ACC112 (cell line): ENCODE measurements at regions not wholly inside any gene's neighbourhood (a gene's known extent, or its start where the extent isn't known, plus 50 kb on each side); places are given as distances from the start of the nearest gene placed in this dataset.

ENCODE experiments used
- H2AFZ ChIP-seq: fragments of 200-600 bp; sonication (generic); one replicate; pipeline ENCODE4 v1.6.0; 2017; ENCODE audit warnings: antibody characterized with exemption, low read length; ENCODE audit not compliant: unreplicated experiment
- H3K27ac ChIP-seq: fragments of 200-600 bp; sonication (generic); 2 replicates; pipeline ENCODE4 v1.5.1; 2014; ENCODE audit warnings: low read depth, mild to moderate bottlenecking, antibody characterized with exemption, low read length, moderate library complexity
- H3K27me3 ChIP-seq: fragments of 200-600 bp; sonication (generic); 2 replicates; pipeline ENCODE4 v1.6.1; 2014; ENCODE audit warnings: mild to moderate bottlenecking, antibody characterized with exemption, low read length, moderate library complexity, mixed read lengths; ENCODE audit not compliant: insufficient read depth
- H3K36me3 ChIP-seq: fragments of 200-600 bp; sonication (generic); 2 replicates; pipeline ENCODE4 v1.6.1; 2016; ENCODE audit warnings: mild to moderate bottlenecking, antibody characterized with exemption, low read length, moderate library complexity, mixed read lengths; ENCODE audit not compliant: insufficient read depth
- H3K4me1 ChIP-seq: fragments of 200-600 bp; sonication (generic); one replicate; pipeline ENCODE4 v1.6.1; 2016; ENCODE audit warnings: low read length, mixed read lengths; ENCODE audit not compliant: insufficient read depth, unreplicated experiment, control insufficient read depth
- H3K4me3 ChIP-seq: fragments of 200-600 bp; sonication (generic); 2 replicates; pipeline ENCODE4 v1.5.1; 2014; ENCODE audit warnings: mild to moderate bottlenecking, low read depth, low read length
- H3K79me2 ChIP-seq: fragments of 200-600 bp; sonication (generic); one replicate; pipeline ENCODE4 v1.6.0; 2016; ENCODE audit warnings: low read length; ENCODE audit not compliant: control insufficient read depth, unreplicated experiment, insufficient read depth

DNA sequence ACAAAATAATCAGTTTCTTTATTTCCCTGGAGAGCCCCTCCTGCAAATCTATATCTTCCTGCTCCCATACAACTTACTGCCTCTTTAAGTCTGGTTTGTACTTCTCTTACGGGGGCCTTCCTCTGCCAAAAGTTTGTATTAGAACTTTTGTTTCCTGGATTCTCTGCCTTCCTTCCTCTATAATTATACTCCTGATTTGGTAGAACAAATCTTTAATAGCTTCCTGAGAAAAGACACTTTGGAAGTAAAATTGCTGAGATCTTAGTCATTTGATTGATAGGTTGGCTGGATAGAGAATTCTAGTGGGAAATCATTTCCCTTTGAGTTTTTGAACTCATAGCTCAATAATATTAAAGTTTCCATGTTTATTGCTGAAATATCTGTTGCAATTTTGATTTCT, 499.2 kb downstream of the RAB38 start:
- Histone ChIP-seq H2AFZ (no peak overlapping the region), H3K79me2 (no peaks in the 10 kb centered on the region), H3K36me3 (no peaks in the 10 kb centered on the region), H3K4me1 (no peaks in the 10 kb centered on the region), H3K4me3 (no peak overlapping the region), H3K27ac (no peak overlapping the region), H3K27me3 (no peaks in the 10 kb centered on the region)

GRCh38 chr11:87666730-87667129, 508.5 kb downstream of the RAB38 start:
- H3K36me3 ChIP-seq, result no peaks in the 10 kb centered on the region
- H3K79me2 ChIP-seq, result no peaks in the 10 kb centered on the region
- H3K27me3 ChIP-seq, result peaks cover 5% of the 10 kb centered on the region; the same call in 1 of the 2 replicates
- H3K4me3 ChIP-seq, result no peak overlapping the region
- H3K4me1 ChIP-seq, result no peaks in the 10 kb centered on the region
- H3K27ac ChIP-seq, result no peak overlapping the region
- no peak overlapping the region for H2AFZ ChIP-seq

DNA sequence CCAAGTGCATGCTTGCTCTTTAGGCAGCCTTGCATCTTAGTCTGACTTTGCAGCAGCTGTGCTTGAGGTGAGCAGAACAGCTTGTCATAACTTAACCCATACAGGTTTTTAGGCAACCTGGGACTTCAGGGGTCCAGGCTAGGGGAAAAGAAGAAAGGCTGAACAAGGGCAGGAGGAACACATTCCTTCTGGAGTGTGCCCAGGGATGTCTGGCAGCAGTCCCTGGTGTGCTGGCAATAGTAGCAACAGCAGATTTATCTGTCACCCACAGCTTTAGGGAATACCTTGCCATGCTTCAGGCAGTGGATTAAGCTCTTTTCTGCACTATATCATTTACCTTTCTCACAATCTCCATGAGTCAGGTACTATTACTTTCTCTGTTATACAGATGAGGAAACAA, 513.0 kb downstream of the RAB38 start:
- no peaks in the 10 kb centered on the region for H3K4me1 ChIP-seq
- H3K4me3 ChIP-seq, result no peak overlapping the region
- no peaks in the 10 kb centered on the region for H3K27me3 ChIP-seq
- no peak overlapping the region for H2AFZ ChIP-seq
- H3K79me2 ChIP-seq, result no peaks in the 10 kb centered on the region
- no peak overlapping the region for H3K27ac ChIP-seq
- H3K36me3 ChIP-seq, result no peaks in the 10 kb centered on the region

- Histone ChIP-seq H3K4me1 (no peaks in the 10 kb centered on the region), H3K27ac (no peak overlapping the region), H3K36me3 (no peaks in the 10 kb centered on the region), H3K79me2 (no peaks in the 10 kb centered on the region), H3K27me3 (no peaks in the 10 kb centered on the region), H3K4me3 (no peak overlapping the region), H2AFZ (no peak overlapping the region)
Measured at GRCh38 chr11:87660926-87661660, 514.1 kb downstream of the RAB38 start.

- Histone ChIP-seq H3K27ac (no peak overlapping the region), H3K4me3 (no peak overlapping the region), H2AFZ (no peak overlapping the region), H3K36me3 (no peaks in the 10 kb centered on the region), H3K79me2 (no peaks in the 10 kb centered on the region), H3K27me3 (no peaks in the 10 kb centered on the region), H3K4me1 (no peaks in the 10 kb centered on the region)
Measured at GRCh38 chr11:87659807-87660206, 515.4 kb downstream of the RAB38 start.

- Histone ChIP-seq H3K27me3 (no peaks in the 10 kb centered on the region), H3K27ac (no peak overlapping the region), H3K36me3 (no peaks in the 10 kb centered on the region), H3K79me2 (no peaks in the 10 kb centered on the region), H2AFZ (no peak overlapping the region), H3K4me3 (no peak overlapping the region), H3K4me1 (no peaks in the 10 kb centered on the region)
Measured at GRCh38 chr11:87645626-87646025, 529.6 kb downstream of the RAB38 start.

DNA sequence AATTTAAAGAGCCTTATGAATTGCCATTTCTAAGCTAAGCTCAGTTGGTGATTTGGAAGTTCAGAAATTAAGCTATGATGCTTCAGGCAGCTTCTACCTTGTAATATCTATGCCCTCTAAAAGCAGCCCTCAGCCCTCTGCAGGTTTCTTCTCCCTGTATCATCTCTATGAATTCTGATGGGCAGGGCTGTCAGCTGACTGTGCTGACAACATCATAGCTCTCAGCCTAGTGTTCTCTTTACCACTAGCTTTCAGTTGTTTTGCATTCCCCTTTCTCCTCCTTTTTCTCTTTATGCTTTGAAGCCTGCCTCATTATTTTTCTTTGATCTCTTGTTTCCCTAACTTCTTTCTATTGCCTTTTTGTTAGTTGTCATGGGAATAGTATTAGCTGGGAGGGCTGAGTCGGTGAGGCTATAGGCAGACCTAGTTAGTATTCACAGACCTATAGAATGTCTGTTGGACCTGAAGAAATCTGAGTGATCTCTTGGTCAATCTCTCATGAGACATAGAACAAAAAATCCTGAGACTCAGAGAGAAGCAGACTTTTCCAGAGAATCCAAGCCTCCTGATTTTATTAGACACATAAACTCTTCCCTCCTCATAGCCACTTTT, 535.4 kb downstream of the RAB38 start:
- no peaks in the 10 kb centered on the region for H3K4me1 ChIP-seq
- H3K27me3 ChIP-seq, result no peaks in the 10 kb centered on the region
- no peaks in the 10 kb centered on the region for H3K79me2 ChIP-seq
- no peak overlapping the region for H2AFZ ChIP-seq
- no peak overlapping the region for H3K27ac ChIP-seq
- no peak overlapping the region for H3K4me3 ChIP-seq
- no peaks in the 10 kb centered on the region for H3K36me3 ChIP-seq

DNA sequence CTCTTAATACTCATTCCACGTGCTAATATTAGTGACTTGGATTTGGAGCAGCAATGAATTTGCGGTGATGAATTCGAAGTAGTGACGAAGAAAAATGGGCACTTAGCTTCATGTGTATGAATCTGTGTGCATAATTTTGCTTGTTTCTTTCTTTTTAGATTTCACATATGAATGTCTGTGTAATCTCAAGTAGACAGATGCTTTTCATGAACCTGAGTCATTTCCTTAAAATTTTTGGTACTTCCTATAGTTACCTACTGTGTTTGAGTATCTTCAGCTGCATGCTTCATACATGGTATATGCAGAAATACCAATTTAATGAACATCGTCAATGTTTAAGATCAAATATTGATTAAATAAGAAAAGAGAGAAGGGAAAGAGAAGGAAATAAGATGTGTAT, 540.2 kb downstream of the RAB38 start:
- no peaks in the 10 kb centered on the region for H3K27me3 ChIP-seq
- H3K36me3 ChIP-seq, result no peaks in the 10 kb centered on the region
- H3K79me2 ChIP-seq, result no peaks in the 10 kb centered on the region
- H2AFZ ChIP-seq, result no peak overlapping the region
- H3K4me1 ChIP-seq, result no peaks in the 10 kb centered on the region
- H3K27ac ChIP-seq, result no peak overlapping the region
- no peak overlapping the region for H3K4me3 ChIP-seq

DNA sequence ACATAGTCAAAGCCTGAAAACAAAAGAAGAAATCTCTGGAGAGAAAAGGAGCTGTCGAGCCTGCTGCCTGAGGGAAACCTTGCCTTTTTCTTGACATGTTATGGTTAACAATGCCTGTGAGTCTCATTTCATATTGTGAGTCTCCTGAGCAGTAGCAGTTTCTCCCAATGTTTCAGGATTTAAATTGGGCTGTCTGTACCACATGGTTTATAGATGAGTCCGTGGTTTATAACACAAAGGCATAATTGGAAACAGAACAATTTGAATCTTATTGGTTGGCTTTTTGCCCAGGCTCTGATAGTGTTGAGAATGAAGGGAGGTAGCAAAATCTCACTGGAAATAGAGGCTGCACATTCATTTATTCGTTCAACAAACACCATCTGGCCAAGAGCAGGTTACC, 540.9 kb downstream of the RAB38 start:
- Histone ChIP-seq H2AFZ (no peak overlapping the region), H3K36me3 (no peaks in the 10 kb centered on the region), H3K4me3 (no peak overlapping the region), H3K27ac (no peak overlapping the region), H3K79me2 (no peaks in the 10 kb centered on the region), H3K27me3 (no peaks in the 10 kb centered on the region), H3K4me1 (no peaks in the 10 kb centered on the region)

GRCh38 chr11:87628957-87629356, 546.3 kb downstream of the RAB38 start:
- Histone ChIP-seq H3K4me1 (no peaks in the 10 kb centered on the region), H3K4me3 (no peak overlapping the region), H3K36me3 (no peaks in the 10 kb centered on the region), H3K27ac (no peak overlapping the region), H3K79me2 (no peaks in the 10 kb centered on the region), H3K27me3 (no peaks in the 10 kb centered on the region), H2AFZ (no peak overlapping the region)

GRCh38 chr11:87628026-87628580, 547.1 kb downstream of the RAB38 start:
- Histone ChIP-seq H3K27me3 (no peaks in the 10 kb centered on the region), H3K27ac (no peak overlapping the region), H3K36me3 (no peaks in the 10 kb centered on the region), H3K79me2 (no peaks in the 10 kb centered on the region), H2AFZ (no peak overlapping the region), H3K4me1 (no peaks in the 10 kb centered on the region), H3K4me3 (no peak overlapping the region)
